SJCRH30 (cell line): ENCODE measurements at regions not wholly inside any gene's neighbourhood (a gene's known extent, or its start where the extent isn't known, plus 50 kb on each side); places are given as distances from the start of the nearest gene placed in this dataset.

ENCODE experiments used
- DNase-seq, 2 experiments: peaks; one replicate each; pipeline ENCODE4 v3.0.0-alpha.2; 2015 to 2020
- H3K27ac ChIP-seq: fragments of 250-450 bp; sonication (Bioruptor Pico); 2 replicates; pipeline ENCODE4 v1.5.1; 2020; ENCODE audit warnings: mild to moderate bottlenecking, moderate library complexity
- H3K27me3 ChIP-seq: fragments of 250-450 bp; sonication (Bioruptor Pico); 2 replicates; pipeline ENCODE4 v1.5.1; 2020; ENCODE audit warnings: mild to moderate bottlenecking, moderate library complexity
- H3K36me3 ChIP-seq: fragments of 250-450 bp; sonication (Bioruptor Pico); 2 replicates; pipeline ENCODE4 v1.5.1; 2020; ENCODE audit warnings: mild to moderate bottlenecking, moderate library complexity
- H3K4me1 ChIP-seq: fragments of 250-450 bp; sonication (Bioruptor Pico); 2 replicates; pipeline ENCODE4 v1.5.1; 2020; ENCODE audit warnings: mild to moderate bottlenecking, moderate library complexity
- H3K4me3 ChIP-seq: fragments of 250-450 bp; sonication (Bioruptor Pico); 2 replicates; pipeline ENCODE4 v1.5.1; 2020; ENCODE audit warnings: mild to moderate bottlenecking, moderate library complexity
- H3K9me3 ChIP-seq: fragments of 250-450 bp; sonication (Bioruptor Pico); replicated peaks from 2 replicates; pipeline ENCODE4 v1.5.1; 2020; ENCODE audit warnings: mild to moderate bottlenecking, moderate library complexity

DNA sequence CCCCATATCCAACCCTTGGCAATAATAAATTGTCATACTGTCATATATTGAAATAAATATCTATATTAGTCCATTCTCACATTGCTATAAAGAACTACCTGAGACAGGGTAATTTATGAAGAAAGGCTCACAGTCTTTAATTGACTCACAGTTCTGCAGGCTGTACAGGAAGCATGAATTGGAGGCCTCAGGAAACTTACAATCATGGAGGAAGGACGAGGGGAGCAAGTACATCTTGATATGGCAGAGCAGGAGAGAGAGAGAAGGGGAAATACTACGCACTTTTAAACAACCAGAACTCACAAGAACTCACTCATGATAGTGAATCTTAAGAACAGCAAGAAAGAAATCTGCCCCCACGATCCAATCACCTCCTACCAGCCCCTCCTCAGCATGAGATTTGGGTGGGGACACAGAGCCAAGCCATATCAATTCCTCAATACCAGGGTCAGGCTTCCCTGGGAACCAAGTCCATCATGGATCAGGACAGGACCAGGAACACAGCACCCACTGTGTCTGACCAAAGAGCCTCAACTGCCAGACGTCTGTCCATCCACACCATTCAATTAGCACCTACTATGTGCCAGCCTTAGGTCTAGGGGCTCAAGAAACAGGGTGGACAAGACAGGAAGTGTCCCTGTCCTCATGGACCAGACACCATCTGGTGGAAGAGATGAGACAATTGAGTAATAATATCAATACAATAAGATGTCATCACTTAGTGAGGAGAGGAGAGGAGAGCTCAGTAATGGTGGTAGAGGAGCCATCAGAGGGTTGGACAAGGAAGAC is 56.9 kb upstream of the TOP3B start:
- Histone ChIP-seq H3K9me3 (no peaks in the 10 kb centered on the region), H3K27ac (no peak overlapping the region), H3K4me1 (no peaks in the 10 kb centered on the region), H3K27me3 (peaks cover 14% of the 10 kb centered on the region), H3K36me3 (no peaks in the 10 kb centered on the region), H3K4me3 (no peak overlapping the region)
- no peak for DNase-seq

DNA sequence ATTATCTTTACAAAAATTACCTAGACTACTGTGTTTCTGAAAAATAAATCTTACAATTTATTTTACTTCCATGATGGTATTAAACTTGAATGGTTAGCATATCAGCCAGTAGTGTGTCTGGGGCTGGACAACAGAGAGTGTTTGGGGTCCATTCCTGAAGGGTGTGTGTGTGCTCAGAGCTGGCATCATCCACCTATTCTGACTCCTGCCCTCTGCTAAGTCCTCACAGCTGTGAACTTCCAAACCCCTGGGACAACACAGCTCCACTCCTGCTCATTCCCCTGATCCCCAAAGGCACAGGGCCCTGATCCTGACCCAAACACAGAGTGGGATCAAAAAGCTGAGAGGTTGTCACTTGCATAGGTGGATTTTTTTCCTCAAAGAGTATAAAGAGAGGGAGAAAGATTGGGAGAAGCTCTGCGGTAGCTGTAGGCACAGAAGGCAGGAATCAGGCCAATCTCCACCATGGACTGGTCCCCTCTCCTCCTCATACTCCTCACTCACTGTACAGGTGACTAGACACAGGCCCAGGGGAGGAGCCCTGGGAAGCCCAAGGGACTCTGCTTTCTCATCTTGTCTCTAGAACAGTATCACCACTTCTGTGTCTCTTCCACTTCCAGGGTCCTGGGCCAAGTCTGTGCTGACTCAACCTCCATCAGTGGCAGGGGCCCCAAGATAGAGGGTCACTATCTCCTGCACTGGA is 55.7 kb upstream of the TOP3B start:
- Histone ChIP-seq H3K27me3 (peaks cover 11% of the 10 kb centered on the region), H3K27ac (no peak overlapping the region), H3K4me3 (no peak overlapping the region), H3K4me1 (no peaks in the 10 kb centered on the region), H3K9me3 (no peaks in the 10 kb centered on the region), H3K36me3 (no peaks in the 10 kb centered on the region)
- no peak for DNase-seq

DNA sequence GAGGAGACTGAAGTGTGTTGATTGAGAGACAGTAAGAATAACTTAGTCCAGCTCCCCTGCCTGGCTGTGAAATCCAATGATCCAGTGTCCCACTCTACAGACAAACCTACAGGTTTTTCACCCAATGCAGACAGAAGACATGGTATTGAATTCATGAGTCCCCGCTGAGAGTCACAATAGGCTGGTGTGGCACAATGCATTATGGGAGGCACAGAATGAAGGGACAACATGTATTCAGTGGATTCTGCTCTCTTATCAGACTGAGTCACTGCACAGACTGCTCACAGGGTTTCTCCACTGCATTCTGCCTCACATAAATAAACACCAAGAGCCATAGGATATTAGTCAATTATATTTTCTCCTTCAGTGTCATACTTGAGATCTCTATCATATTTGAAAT is 55.2 kb upstream of the TOP3B start:
- DNase-seq, result peak in 1 of 2 experiments; percentile 12
- H3K27ac ChIP-seq, result no peak overlapping the region
- no peaks in the 10 kb centered on the region for H3K36me3 ChIP-seq
- H3K9me3 ChIP-seq, result no peaks in the 10 kb centered on the region
- no peak overlapping the region for H3K4me3 ChIP-seq
- peaks cover 8% of the 10 kb centered on the region for H3K27me3 ChIP-seq
- no peaks in the 10 kb centered on the region for H3K4me1 ChIP-seq

DNA sequence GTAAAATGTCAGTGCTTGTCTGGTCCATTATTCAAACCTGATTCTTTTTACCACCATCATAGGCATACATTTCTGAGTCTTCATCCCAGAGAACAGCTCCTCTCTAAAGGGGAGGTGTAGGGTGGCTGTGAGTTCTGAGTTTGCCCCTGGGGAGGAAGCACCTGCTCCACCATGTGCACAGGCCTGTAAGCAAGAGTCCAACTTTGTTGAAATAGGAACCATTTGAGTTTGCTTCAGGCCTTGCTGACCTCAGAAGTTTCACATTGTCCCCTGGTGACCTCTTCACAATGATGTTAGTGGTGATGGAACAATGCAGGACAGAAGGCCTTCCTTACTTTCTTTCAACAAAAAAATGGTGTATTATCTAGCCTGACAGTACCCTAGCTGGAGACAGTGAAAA is 54.6 kb upstream of the TOP3B start:
- 0 out of 2 replicates have a peak, but pooled peaks cover 5% of the 10 kb centered on the region for H3K27me3 ChIP-seq
- no peaks in the 10 kb centered on the region for H3K4me1 ChIP-seq
- H3K9me3 ChIP-seq, result no peaks in the 10 kb centered on the region
- no peak for DNase-seq
- no peaks in the 10 kb centered on the region for H3K36me3 ChIP-seq
- no peak overlapping the region for H3K27ac ChIP-seq
- H3K4me3 ChIP-seq, result no peak overlapping the region

DNA sequence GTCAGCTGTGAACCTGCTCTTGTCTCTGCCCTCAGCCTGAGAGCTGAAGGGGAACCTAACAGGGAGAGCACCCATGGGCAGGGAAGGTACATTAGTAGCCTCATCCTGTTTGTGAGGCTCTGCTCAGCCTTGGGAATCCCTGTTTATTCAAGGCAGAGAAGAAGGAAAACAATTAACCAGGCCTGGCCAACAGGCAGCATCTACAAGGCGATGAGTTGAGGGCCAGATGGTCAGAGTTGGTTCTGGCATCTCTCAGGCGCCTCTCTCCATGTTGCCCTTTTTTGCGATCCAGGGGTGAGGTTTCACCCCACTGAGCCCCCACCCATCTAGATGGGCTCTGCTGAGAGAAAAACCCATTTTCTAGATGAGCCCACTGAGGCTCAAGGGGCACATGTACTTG is 54.0 kb upstream of the TOP3B start:
- Histone ChIP-seq H3K27ac (no peak overlapping the region), H3K36me3 (no peaks in the 10 kb centered on the region), H3K27me3 (0 out of 2 replicates have a peak, but pooled peaks cover 5% of the 10 kb centered on the region), H3K4me1 (no peaks in the 10 kb centered on the region), H3K4me3 (no peak overlapping the region), H3K9me3 (no peaks in the 10 kb centered on the region)
- no peak for DNase-seq

DNA sequence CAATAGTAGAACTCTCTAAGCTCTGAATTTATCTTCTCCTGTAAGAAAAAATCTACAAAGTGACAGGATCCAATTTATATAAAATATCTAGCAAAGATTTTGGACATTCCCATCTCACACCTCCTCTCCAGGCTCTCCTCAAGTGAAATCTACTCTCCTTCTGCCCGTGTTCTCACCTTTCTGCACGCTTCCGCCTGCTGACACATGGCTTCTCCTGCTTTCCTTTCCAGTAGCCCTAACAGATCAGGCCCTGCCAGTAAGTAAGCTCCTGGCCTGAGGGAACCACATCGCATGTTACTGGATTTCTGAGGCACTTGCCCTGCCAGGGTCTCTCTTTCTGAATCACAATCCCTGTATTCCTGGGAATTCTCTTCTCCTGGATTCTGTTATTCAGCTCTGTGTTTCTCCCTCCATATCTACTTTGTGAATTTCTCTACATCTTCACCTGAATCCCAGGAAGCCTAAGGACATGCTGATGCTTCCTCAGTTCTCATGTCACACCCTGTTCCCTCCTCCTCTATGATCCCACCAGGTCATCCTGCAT is 53.3 kb upstream of the TOP3B start:
- Histone ChIP-seq H3K27ac (no peak overlapping the region), H3K4me3 (no peak overlapping the region), H3K4me1 (no peaks in the 10 kb centered on the region), H3K9me3 (no peaks in the 10 kb centered on the region), H3K27me3 (0 out of 2 replicates have a peak, but pooled peaks cover 5% of the 10 kb centered on the region), H3K36me3 (no peaks in the 10 kb centered on the region)
- DNase-seq, result no peak

DNA sequence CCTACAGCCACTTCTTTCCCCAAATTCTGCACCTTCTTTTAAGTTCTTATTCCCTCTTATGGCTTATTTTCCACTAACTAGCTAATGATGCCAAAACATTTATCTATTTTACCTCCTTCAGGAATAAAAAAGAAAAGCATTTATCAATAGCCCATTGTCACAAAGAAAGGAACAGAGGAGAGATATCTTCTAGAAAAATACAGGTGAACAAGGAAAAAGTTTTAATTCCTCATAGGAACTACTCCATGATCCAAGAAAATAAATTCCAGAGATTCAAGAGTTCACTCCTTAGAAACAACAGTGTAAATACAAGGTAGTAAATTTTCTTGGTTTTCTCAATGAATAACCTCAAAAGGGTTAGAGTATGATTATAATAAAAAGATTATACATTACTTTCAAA is 52.6 kb upstream of the TOP3B start:
- no peaks in the 10 kb centered on the region for H3K4me1 ChIP-seq

DNA sequence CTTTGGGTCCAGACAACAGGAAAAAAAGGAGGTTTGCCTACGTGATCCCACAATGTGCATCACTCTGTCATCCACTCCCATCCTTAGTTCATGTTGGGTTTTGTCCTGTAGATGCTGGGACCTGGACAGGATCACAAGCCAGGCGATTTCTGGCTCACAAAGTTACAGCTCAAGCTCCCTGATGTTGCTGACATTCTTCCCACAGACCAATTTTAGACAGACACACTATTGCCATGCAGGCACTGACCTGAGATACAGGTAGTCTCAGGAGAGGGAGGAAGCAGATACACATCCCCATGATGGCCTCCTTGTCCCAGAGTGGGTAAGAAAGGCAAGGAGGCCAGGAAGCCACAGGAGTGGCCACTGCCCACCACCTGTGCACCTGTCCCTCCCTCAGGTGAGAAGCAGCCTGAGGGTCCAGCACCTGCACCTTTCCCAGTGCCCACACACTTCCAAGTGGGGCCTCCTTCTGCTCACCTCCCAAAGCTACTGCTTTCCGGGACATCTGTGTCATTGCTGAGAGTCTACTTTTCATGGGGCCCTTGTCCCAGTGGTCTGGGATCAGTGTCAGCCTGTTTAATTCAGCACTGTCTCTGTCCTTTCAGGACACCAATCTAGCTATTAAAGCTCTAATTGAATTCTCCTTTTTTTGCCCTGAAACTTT is 52.0 kb upstream of the TOP3B start:
- Histone ChIP-seq H3K27me3 (0 out of 2 replicates have a peak, but pooled peaks cover 5% of the 10 kb centered on the region), H3K36me3 (no peaks in the 10 kb centered on the region), H3K27ac (no peak overlapping the region), H3K9me3 (no peaks in the 10 kb centered on the region), H3K4me3 (no peak overlapping the region), H3K4me1 (no peaks in the 10 kb centered on the region)
- DNase-seq, result no peak

More for the DNA sequence above, 52.6 kb upstream of the TOP3B start:
- H3K27me3 ChIP-seq, result 0 out of 2 replicates have a peak, but pooled peaks cover 5% of the 10 kb centered on the region
- H3K27ac ChIP-seq, result no peak overlapping the region
- no peak for DNase-seq
- no peaks in the 10 kb centered on the region for H3K36me3 ChIP-seq
- no peak overlapping the region for H3K4me3 ChIP-seq
- no peaks in the 10 kb centered on the region for H3K9me3 ChIP-seq

DNA sequence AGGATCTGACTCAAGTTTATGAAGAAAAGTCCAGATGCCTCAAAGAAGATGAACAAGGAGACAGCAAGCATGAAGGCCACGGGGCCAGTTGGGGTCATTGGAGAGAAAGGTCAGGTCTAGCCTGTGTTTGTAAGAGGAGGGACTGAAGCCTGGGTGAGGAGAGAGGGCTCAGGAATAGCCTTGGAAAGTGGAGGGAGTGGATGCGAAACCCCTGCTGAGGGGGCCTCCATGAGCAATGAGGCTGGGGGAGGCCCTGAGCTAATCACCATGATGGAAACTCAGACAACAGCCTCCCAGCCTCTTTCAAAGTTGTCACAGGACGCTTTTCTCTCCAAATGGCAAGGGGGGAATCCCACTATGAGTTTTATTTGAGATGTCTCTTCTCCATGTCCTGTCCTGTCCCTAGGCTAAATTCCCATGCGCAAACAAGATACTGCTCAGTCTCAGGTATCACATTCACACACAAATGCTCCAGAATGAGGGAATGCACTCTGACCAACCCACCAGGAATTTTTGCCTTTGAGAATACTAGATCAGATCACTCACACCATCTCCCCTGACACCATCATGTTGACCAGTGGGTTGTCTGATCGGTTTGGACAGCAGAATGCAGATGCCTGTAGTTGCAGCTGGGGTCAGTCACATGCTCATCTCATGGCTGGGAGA is 51.3 kb upstream of the TOP3B start:
- H3K27ac ChIP-seq, result no peak overlapping the region
- H3K4me1 ChIP-seq, result no peaks in the 10 kb centered on the region
- 0 out of 2 replicates have a peak, but pooled peaks cover 7% of the 10 kb centered on the region for H3K27me3 ChIP-seq
- no peaks in the 10 kb centered on the region for H3K36me3 ChIP-seq
- no peaks in the 10 kb centered on the region for H3K9me3 ChIP-seq
- DNase-seq, result no peak
- H3K4me3 ChIP-seq, result no peak overlapping the region

DNA sequence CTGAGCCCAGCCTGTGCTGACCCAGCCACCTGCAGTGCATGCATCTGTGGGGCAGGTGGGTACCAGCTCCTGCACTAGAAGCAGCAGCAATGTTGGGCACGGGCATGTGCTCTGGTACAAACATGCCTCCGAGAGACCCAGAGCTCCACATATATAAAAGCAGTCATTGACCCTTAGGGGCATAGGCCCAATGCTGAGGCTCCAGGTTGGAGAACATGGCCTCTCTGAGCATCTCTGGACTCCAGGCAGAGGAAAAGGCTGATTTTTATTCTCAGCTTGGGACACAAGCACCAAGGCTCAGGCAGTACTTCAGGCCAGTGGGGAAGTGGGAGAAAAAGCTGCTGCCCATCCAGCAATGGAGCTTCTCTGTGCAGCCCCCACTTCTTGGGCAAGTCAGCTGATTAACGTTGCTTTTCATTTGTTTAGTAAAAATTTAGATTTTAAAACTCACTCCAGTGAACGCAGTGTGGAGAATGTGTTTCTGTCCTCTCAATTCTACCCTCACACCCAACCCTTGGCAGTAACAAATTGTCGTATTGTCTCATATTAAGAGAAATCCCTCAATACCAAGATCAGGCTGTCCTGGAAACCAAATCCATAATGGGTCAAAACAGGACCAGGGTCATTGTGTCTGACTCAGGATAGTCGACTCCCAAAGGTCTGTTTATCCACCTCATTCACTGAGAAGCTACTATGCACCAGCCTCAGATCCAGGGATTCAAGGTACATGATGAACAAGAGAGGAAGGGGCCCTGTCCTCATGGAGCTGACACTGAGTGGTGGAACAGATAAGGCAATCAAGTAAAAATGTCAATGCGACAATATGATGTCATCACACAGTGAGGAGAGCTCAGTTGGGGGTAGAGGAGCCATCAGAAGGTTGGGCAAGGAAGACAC is 50.6 kb upstream of the TOP3B start:
- no peak overlapping the region for H3K27ac ChIP-seq
- DNase-seq, result no peak
- H3K9me3 ChIP-seq, result no peaks in the 10 kb centered on the region
- no peaks in the 10 kb centered on the region for H3K36me3 ChIP-seq
- no peaks in the 10 kb centered on the region for H3K4me1 ChIP-seq
- 0 out of 2 replicates have a peak, but pooled peaks cover 7% of the 10 kb centered on the region for H3K27me3 ChIP-seq
- no peak overlapping the region for H3K4me3 ChIP-seq

DNA sequence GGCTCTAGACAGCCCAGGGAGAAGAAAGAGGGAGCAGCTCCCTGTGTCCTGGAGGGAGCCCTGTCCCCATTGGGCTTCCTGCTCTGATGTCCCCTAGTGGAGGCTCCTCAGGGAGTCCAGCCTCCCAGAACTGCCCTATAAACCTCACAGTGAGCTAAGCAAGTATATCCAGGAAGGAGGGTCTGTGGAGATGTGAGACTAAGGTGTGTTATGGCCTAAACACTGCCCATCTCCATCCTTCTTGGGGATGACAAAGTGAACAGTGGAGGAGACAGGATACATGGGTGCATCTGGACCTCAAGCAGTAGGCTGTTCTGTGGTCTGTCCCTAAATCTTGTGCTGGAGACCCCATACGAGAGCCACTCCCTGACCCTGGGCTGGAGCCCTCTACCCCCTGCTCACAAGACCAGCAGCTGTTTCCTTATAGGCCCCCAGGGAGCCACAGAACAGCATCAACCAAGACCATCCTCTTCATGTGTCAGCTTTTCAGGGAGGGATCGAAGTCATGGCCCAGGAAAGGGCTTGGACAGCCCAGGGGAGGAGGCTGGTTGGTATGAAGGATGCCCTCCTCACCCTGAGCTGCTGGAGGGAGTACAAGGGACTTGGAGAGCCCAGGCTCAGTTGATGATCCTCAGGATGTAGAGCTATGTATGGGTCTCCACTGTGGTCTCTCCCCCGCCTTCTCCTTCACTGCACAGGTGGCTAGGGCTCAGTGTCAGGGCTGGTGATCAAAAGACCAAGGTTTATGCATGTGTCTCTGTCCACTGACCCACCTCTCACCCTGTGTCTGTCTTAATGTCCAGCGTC is 49.7 kb upstream of the TOP3B start:
- Histone ChIP-seq H3K4me1 (no peaks in the 10 kb centered on the region), H3K4me3 (no peak overlapping the region), H3K9me3 (no peaks in the 10 kb centered on the region), H3K36me3 (no peaks in the 10 kb centered on the region), H3K27me3 (0 out of 2 replicates have a peak, but pooled peaks cover 7% of the 10 kb centered on the region), H3K27ac (no peak overlapping the region)
- DNase-seq, result no peak
